ENCODE measurements at regions not wholly inside any gene's neighbourhood (a gene's known extent, or its start where the extent isn't known, plus 50 kb on each side); places are given as distances from the start of the nearest gene placed in this dataset.

DNA sequence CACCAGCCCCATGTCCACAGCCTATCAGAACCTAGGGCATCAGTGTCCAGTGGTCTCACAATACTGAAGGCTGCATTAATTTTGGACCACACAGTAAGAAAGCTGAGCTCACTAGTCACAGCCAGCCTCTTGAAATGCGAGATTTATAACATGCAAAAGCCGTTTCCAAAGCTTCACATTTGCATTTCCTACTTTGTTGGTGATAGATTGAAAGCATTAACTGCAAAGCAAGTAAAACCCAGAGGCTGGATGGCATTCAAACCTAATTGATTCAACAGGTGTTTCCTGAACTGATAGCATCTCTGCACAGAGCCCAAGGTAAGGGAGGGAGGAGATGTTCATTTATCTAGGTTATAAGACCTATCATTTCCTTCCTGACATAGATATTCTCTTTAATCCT is 410.1 kb downstream of the OMA1 start:
- H3K4me3 ChIP-seq (ENCODE audit: low read length), result no peak overlapping the region
- TF ChIP-seq, protein P1, sequence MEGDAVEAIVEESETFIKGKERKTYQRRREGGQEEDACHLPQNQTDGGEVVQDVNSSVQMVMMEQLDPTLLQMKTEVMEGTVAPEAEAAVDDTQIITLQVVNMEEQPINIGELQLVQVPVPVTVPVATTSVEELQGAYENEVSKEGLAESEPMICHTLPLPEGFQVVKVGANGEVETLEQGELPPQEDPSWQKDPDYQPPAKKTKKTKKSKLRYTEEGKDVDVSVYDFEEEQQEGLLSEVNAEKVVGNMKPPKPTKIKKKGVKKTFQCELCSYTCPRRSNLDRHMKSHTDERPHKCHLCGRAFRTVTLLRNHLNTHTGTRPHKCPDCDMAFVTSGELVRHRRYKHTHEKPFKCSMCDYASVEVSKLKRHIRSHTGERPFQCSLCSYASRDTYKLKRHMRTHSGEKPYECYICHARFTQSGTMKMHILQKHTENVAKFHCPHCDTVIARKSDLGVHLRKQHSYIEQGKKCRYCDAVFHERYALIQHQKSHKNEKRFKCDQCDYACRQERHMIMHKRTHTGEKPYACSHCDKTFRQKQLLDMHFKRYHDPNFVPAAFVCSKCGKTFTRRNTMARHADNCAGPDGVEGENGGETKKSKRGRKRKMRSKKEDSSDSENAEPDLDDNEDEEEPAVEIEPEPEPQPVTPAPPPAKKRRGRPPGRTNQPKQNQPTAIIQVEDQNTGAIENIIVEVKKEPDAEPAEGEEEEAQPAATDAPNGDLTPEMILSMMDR (conservative IDR thresholded peaks at IDR 0.05; ENCODE audit: low read length), result no peak
- no peak for DNase-seq (ENCODE audit: low read depth)

GRCh38 chr1:58135821-58136321 is 410.7 kb downstream of the OMA1 start:
- no peak for DNase-seq (ENCODE audit: low read depth)
- H3K4me3 ChIP-seq (ENCODE audit: low read length), result no peak overlapping the region
- TF ChIP-seq, protein P1 (conservative IDR thresholded peaks at IDR 0.05; ENCODE audit: low read length), result no peak

DNA sequence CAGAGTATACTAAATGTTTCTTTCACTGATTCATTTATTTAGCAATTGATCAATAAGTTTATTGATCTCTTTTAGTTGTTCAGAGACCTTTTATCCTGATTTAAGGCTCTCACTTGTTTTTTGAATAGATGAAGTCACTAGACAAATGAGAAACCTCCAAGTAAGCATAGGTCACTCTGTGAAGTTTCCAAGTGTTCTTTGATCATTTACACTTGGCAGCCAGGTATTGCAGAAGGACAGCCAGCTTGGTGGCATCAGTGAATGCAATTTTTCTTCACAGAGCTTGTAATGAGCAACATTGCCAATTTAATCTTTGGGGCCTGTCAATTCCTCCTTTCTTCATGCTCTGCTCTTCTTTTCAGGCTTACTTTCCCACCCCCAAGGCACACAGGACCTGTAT is 413.0 kb downstream of the OMA1 start:
- TF ChIP-seq, protein P1 (conservative IDR thresholded peaks at IDR 0.05; ENCODE audit: low read length), result no peak
- no peak for DNase-seq (ENCODE audit: low read depth)
- H3K4me3 ChIP-seq (ENCODE audit: low read length), result no peak overlapping the region

- no peak for DNase-seq (ENCODE audit: low read depth)
- H3K4me3 ChIP-seq (ENCODE audit: low read length), result no peak overlapping the region
- TF ChIP-seq, protein P1 (conservative IDR thresholded peaks at IDR 0.05; ENCODE audit: low read length), result no peak
Observed at GRCh38 chr1:58123051-58123450, 423.5 kb downstream of the OMA1 start.

DNA sequence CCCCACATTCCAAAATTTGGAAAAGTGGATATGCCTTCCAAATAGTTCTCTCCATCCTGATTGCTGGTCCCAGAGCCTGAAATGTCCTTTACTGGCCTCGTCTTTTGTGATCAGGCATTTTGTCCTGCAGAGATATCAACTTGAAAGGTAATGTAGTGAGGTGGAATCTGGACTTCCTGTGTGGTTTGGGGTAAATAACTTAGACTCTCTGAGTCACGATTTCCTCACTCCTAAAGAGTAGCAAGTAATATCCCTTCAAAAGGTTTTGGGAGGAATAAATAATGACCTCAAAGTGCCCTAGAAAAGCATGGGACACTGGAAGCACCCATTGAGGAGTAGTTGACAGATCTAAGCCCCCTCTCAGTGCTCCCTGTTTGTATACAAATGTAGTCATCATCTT is 426.6 kb downstream of the OMA1 start:
- DNase-seq (ENCODE audit: low read depth), result no peak
- TF ChIP-seq, protein P1 (conservative IDR thresholded peaks at IDR 0.05; ENCODE audit: low read length), result no peak

GRCh38 chr1:58116284-58116683 is 430.2 kb downstream of the OMA1 start:
- TF ChIP-seq, protein P1 (conservative IDR thresholded peaks at IDR 0.05; ENCODE audit: low read length), result no peak
- H3K4me3 ChIP-seq (ENCODE audit: low read length), result no peak overlapping the region
- DNase-seq (ENCODE audit: low read depth), result no peak

More for the DNA sequence above, 426.6 kb downstream of the OMA1 start:
- no peak overlapping the region for H3K4me3 ChIP-seq (ENCODE audit: low read length)

- no peak overlapping the region for H3K4me3 ChIP-seq (ENCODE audit: low read length)
- DNase-seq (ENCODE audit: low read depth), result no peak
- TF ChIP-seq, protein P1 (conservative IDR thresholded peaks at IDR 0.05; ENCODE audit: low read length), result no peak
Observed at GRCh38 chr1:58109646-58110200, 436.8 kb downstream of the OMA1 start.
